H9 (cell line): ENCODE measurements at regions not wholly inside any gene's neighbourhood (a gene's known extent, or its start where the extent isn't known, plus 50 kb on each side); places are given as distances from the start of the nearest gene placed in this dataset.

ENCODE experiments used
- DNase-seq: peaks from one replicate; pipeline ENCODE4 v3.0.0-alpha.2; 2017
- H2AFZ ChIP-seq: one replicate; pipeline ENCODE4 v1.6.1; 2013; ENCODE audit warnings: mild to moderate bottlenecking, low read length, control low read depth, moderate library complexity
- H2AK5ac ChIP-seq: 2 replicates; pipeline ENCODE4 v1.6.1; 2013; ENCODE audit warnings: low read length, control low read depth, mixed read lengths; ENCODE audit not compliant: insufficient read length
- H2BK120ac ChIP-seq: one replicate; pipeline ENCODE4 v1.6.1; 2013; ENCODE audit warnings: low read depth, mild to moderate bottlenecking, low read length, control low read depth, inconsistent platforms; ENCODE audit not compliant: poor library complexity, severe bottlenecking
- H2BK12ac ChIP-seq: 2 replicates; pipeline ENCODE4 v1.6.1; 2013; ENCODE audit warnings: low read length, control low read depth, mixed read lengths, low read depth; ENCODE audit not compliant: insufficient read length
- H2BK15ac ChIP-seq: 2 replicates; pipeline ENCODE4 v1.6.1; 2013; ENCODE audit warnings: low read depth, low read length, control low read depth
- H2BK20ac ChIP-seq: one replicate; pipeline ENCODE4 v1.6.1; 2013; ENCODE audit warnings: low read depth, mild to moderate bottlenecking, low read length, control low read depth, inconsistent platforms; ENCODE audit not compliant: poor library complexity, severe bottlenecking
- H2BK5ac ChIP-seq: 2 replicates; pipeline ENCODE4 v1.6.1; 2013; ENCODE audit warnings: low read length, control low read depth, mixed read lengths; ENCODE audit not compliant: insufficient read length
- H3K14ac ChIP-seq: 2 replicates; pipeline ENCODE4 v1.6.1; 2013; ENCODE audit warnings: low read length, control low read depth; ENCODE audit not compliant: insufficient read depth
- H3K18ac ChIP-seq: 2 replicates; pipeline ENCODE4 v1.6.1; 2013; ENCODE audit warnings: low read depth, mild to moderate bottlenecking, mixed read lengths, low read length, control low read depth; ENCODE audit not compliant: insufficient read length
- H3K23ac ChIP-seq: 2 replicates; pipeline ENCODE4 v1.6.1; 2013; ENCODE audit warnings: low read length, control low read depth, mixed read lengths, low read depth; ENCODE audit not compliant: insufficient read length
- H3K23me2 ChIP-seq: 2 replicates; pipeline ENCODE4 v1.6.1; 2013; ENCODE audit warnings: low read depth, mild to moderate bottlenecking, mixed read lengths, low read length, control low read depth; ENCODE audit not compliant: insufficient read length, poor library complexity, severe bottlenecking
- H3K27ac ChIP-seq: 2 replicates; pipeline ENCODE4 v1.5.1; 2013; ENCODE audit warnings: low read length, control low read depth, mixed read lengths, low read depth; ENCODE audit not compliant: insufficient read length
- H3K27me3 ChIP-seq: 2 replicates; pipeline ENCODE4 v1.6.1; 2013; ENCODE audit warnings: low read length, control low read depth, inconsistent platforms; ENCODE audit not compliant: insufficient read depth
- H3K4ac ChIP-seq: 2 replicates; pipeline ENCODE4 v1.6.1; 2013; ENCODE audit warnings: low read depth, mild to moderate bottlenecking, control low read depth, inconsistent platforms, low read length, moderate library complexity
- H3K4me1 ChIP-seq: 2 replicates; pipeline ENCODE4 v1.6.1; 2013; ENCODE audit warnings: low read length, control low read depth, inconsistent platforms; ENCODE audit not compliant: insufficient read depth
- H3K4me2 ChIP-seq: 2 replicates; pipeline ENCODE4 v1.6.1; 2013; ENCODE audit warnings: low read length, control low read depth, mixed read lengths; ENCODE audit not compliant: insufficient read length, insufficient read depth
- H3K56ac ChIP-seq: 2 replicates; pipeline ENCODE4 v1.6.1; 2013; ENCODE audit warnings: low read depth, mild to moderate bottlenecking, mixed read lengths, low read length, control low read depth; ENCODE audit not compliant: insufficient read length
- H3K79me1 ChIP-seq: 2 replicates; pipeline ENCODE4 v1.6.1; 2013; ENCODE audit warnings: low read depth, mild to moderate bottlenecking, moderate library complexity, low read length, control low read depth, inconsistent platforms; ENCODE audit not compliant: insufficient read depth, poor library complexity, severe bottlenecking
- H3K79me2 ChIP-seq: 2 replicates; pipeline ENCODE4 v1.6.1; 2013; ENCODE audit warnings: low read length, control low read depth, inconsistent platforms; ENCODE audit not compliant: insufficient read depth
- H3K9ac ChIP-seq: 2 replicates; pipeline ENCODE4 v1.6.1; 2013; ENCODE audit warnings: low read length, control low read depth, mixed read lengths; ENCODE audit not compliant: insufficient read length; ENCODE audit errors: extremely low read depth
- H3K9me3 ChIP-seq: one replicate; pipeline ENCODE4 v1.6.1; 2013; ENCODE audit warnings: low read depth, low read length, inconsistent platforms; ENCODE audit not compliant: control insufficient read depth
- H3T11ph ChIP-seq: one replicate; pipeline ENCODE4 v1.6.1; 2013; ENCODE audit warnings: mild to moderate bottlenecking, low read length, control low read depth, inconsistent platforms
- H4K20me1 ChIP-seq: one replicate; pipeline ENCODE4 v1.6.1; 2013; ENCODE audit not compliant: control insufficient read depth, insufficient read length, insufficient read depth
- H4K5ac ChIP-seq: 2 replicates; pipeline ENCODE4 v1.6.1; 2013; ENCODE audit warnings: low read depth, mild to moderate bottlenecking, mixed read lengths, low read length, control low read depth; ENCODE audit not compliant: insufficient read length
- H4K8ac ChIP-seq: replicated peaks from 2 replicates; pipeline ENCODE4 v1.6.1; 2013; ENCODE audit warnings: low read length, control low read depth, mixed read lengths, low read depth; ENCODE audit not compliant: insufficient read length
- H4K91ac ChIP-seq: 2 replicates; pipeline ENCODE4 v1.6.1; 2013; ENCODE audit warnings: low read depth, mild to moderate bottlenecking, moderate library complexity, mixed read lengths, low read length, control low read depth; ENCODE audit not compliant: insufficient read length
- H3K27ac Mint-ChIP-seq, 3 experiments: 2 replicates in 2 of 3; 3 replicates in 1 of 3; pipeline ENCODE4 v1.8.0; 2020 to 2021; ENCODE audit warnings: mixed read lengths in 3 of 3, mild to moderate bottlenecking in 1 of 3, moderate library complexity in 1 of 3
- H3K27me3 Mint-ChIP-seq: 2 replicates; pipeline ENCODE4 v1.8.0; 2021; ENCODE audit warnings: low read depth, mild to moderate bottlenecking, moderate library complexity, mixed read lengths
- H3K36me3 Mint-ChIP-seq, 3 experiments: 2 replicates in 2 of 3; 3 replicates in 1 of 3; pipeline ENCODE4 v1.8.0; 2020 to 2021; ENCODE audit warnings: low read depth in 3 of 3, mixed read lengths in 3 of 3; ENCODE audit not compliant: insufficient read depth in 1 of 3
- H3K4me1 Mint-ChIP-seq, 2 experiments: 2 replicates each; pipeline ENCODE4 v1.8.0; 2020; ENCODE audit warnings: mixed read lengths in 2 of 2
- H3K4me3 Mint-ChIP-seq, 2 experiments: 2 replicates in 1 of 2; 3 replicates in 1 of 2; pipeline ENCODE4 v1.8.0; 2020 to 2021; ENCODE audit warnings: mild to moderate bottlenecking in 2 of 2, mixed read lengths in 2 of 2, moderate library complexity in 1 of 2
- H3K9me3 Mint-ChIP-seq, 2 experiments: 2 replicates in 1 of 2; 3 replicates in 1 of 2; pipeline ENCODE4 v1.8.0; 2020; ENCODE audit warnings: mild to moderate bottlenecking in 2 of 2, mixed read lengths in 2 of 2, moderate library complexity in 1 of 2
- CTCF ChIP-seq: fragments of 200-600 bp; sonication (generic); conservative IDR thresholded peaks from 3 replicates; pipeline ENCODE4 v1.8.0; 2021; ENCODE audit warnings: antibody characterized with exemption, mild to moderate bottlenecking
- WGBS: extraction: QIAGEN DNeasy Blood & Tissue Kit; methylation state at CpG from one replicate; pipeline ENCODE4 v1.1.7; 2013; ENCODE audit warnings: missing lambda C conversion rate, low lambda C conversion rate, mixed read lengths; ENCODE audit not compliant: insufficient read length; ENCODE audit errors: extremely low coverage; 5-methylcytosine and 5-hydroxymethylcytosine counted together

GRCh38 chr3:102297072-102297658 is 137.7 kb upstream of the ZPLD1 start:
- H3K56ac ChIP-seq = no peak overlapping the region

More at GRCh38 chr3:102297072-102297658, 137.7 kb upstream of the ZPLD1 start:
- no peak overlapping the region for H2BK120ac ChIP-seq
- H3K36me3 Mint-ChIP-seq = peaks cover 8 to 18% (median 8%) of the 10 kb centered on the region in 3 experiments
- no peak overlapping the region for H3K27ac Mint-ChIP-seq
- no peak overlapping the region for H2BK5ac ChIP-seq
- no peaks in the 10 kb centered on the region for H3K4me1 ChIP-seq
- WGBS = no CpG with 5 or more reads among the region's 3 CpGs
- H2BK15ac ChIP-seq = no peak overlapping the region
- no peak overlapping the region for H3K4me3 Mint-ChIP-seq
- no peak overlapping the region for H4K5ac ChIP-seq
- no peak overlapping the region for H2AFZ ChIP-seq
- H3K18ac ChIP-seq = no peak overlapping the region
- peaks cover 12% of the 10 kb centered on the region in 2 experiments for H3K9me3 Mint-ChIP-seq
- no peak overlapping the region for H3T11ph ChIP-seq
- TF ChIP-seq CTCF = no peak
- H2BK20ac ChIP-seq = no peak overlapping the region
- H3K4ac ChIP-seq = no peak overlapping the region
- no peak overlapping the region for H3K9ac ChIP-seq
- no peak for DNase-seq
- H2BK12ac ChIP-seq = no peak overlapping the region
- no peaks in the 10 kb centered on the region for H3K9me3 ChIP-seq
- no peaks in the 10 kb centered on the region for H3K27me3 Mint-ChIP-seq
- H2AK5ac ChIP-seq = no peak overlapping the region
- no peaks in the 10 kb centered on the region for H3K79me1 ChIP-seq
- H3K27ac ChIP-seq = no peak overlapping the region
- H4K91ac ChIP-seq = no peak overlapping the region
- H4K8ac ChIP-seq = no peak overlapping the region
- H3K79me2 ChIP-seq = no peaks in the 10 kb centered on the region
- H3K14ac ChIP-seq = no peak overlapping the region
- H3K27me3 ChIP-seq = no peaks in the 10 kb centered on the region
- H3K23ac ChIP-seq = no peak overlapping the region
- H3K4me1 Mint-ChIP-seq = peaks cover 28% of the 10 kb centered on the region in 2 experiments
- no peaks in the 10 kb centered on the region for H3K23me2 ChIP-seq
- H4K20me1 ChIP-seq = no peaks in the 10 kb centered on the region
- H3K4me2 ChIP-seq = no peak overlapping the region
